ENCODE measurements at regions not wholly inside any gene's neighbourhood (a gene's known extent, or its start where the extent isn't known, plus 50 kb on each side); places are given as distances from the start of the nearest gene placed in this dataset.

DNA sequence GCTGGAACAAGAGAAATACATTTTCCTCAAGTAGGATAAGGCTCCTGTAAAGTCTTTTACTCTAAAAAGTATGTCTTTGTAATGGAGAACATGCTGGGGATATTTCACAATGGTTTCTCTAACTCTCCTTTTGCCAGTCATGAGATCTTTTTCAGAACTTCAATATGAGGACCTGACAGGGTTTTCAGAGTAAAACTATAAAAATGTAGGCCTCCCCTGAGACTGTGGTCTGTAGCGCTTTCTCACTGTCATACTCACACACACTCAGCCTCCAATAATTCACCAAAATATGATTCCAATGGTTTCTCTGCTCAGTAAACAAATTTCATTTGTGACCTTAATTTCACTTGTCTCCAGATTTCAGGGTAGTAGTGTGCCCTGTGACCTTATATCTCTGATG is 440.1 kb upstream of the PTBP2 start (continued):
- TF ChIP-seq ZNF138 (tag by site-specific recombination; IDR thresholded peaks at IDR 0.05; ENCODE audit: borderline replicate concordance) = no peak
- TF ChIP-seq KLF1 (tag by site-specific recombination; IDR thresholded peaks at IDR 0.05) = no peak
- no peak for TF ChIP-seq ZNF610 (tag by site-specific recombination; IDR thresholded peaks at IDR 0.05; ENCODE audit: borderline replicate concordance)
- no peak for TF ChIP-seq ZIC2 (tag by site-specific recombination; IDR thresholded peaks at IDR 0.05)
- TF ChIP-seq ZBTB1 (tag by site-specific recombination; IDR thresholded peaks at IDR 0.05) = no peak

DNA sequence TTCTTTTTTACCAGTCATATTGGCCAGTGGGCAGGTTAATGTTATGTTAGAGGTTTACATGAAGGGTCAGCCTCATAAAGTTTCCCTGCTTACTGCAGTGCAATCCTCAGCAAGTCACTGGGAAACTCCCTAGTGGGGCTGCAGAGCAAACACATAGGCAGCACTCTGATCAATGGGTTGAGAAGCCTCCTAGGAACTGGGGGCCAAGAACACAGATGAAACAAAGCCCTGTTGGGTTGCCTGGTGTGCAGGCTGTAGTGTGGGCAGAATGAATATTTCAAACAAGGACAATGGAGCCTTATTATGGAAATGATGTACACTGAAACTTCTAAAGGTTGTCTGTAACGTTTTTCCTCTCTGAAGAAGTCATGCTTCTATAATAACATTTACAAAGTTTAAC is 431.6 kb upstream of the PTBP2 start:
- TF ChIP-seq ZNF664 (tag by site-specific recombination; IDR thresholded peaks at IDR 0.05) = no peak
- no peak for TF ChIP-seq KLF8 (tag by site-specific recombination; IDR thresholded peaks at IDR 0.05)
- no peak for TF ChIP-seq ZNF311 (tag by site-specific recombination; IDR thresholded peaks at IDR 0.05; ENCODE audit: borderline replicate concordance)
- H3K36me3 ChIP-seq (ENCODE audit: control insufficient read depth in 2 of 2, insufficient read depth in 1 of 2, low read length in 2 of 2) = no peaks in the 10 kb centered on the region
- H3K9me3 ChIP-seq (ENCODE audit: control insufficient read depth, insufficient read depth, low read depth, low read length) = no peaks in the 10 kb centered on the region
- no peak overlapping the region for H3K4me3 ChIP-seq (ENCODE audit: low read depth, low read length)
- H3K4me1 ChIP-seq (ENCODE audit: control insufficient read depth, insufficient read depth, low read length) = no peaks in the 10 kb centered on the region
- ChIA-PET POLR2A (no interaction called here), CTCF (no interaction called here)
- no peak overlapping the region for H3K27ac ChIP-seq (ENCODE audit: extremely low read depth, low read depth, low read length)

DNA sequence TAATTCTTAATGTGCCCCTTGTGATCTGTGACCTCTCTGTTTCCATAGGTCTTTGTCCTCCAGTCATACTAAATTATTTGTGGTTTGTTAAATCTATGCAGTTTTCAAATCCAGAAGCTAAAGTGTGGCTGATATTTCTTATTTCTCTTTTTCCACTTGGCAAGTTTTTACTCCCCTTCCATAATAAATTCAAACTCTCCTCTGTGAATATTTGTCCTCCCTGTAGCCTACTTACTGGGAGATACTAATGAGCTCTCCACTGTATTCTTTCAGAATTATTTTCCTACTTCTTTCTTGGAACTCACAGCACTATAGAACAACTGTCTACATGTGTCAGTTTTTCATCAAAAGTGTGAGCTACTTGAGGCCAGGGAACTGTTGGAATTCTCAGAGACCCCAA is 430.8 kb upstream of the PTBP2 start:
- POLR2A ChIA-PET = no interaction called here

DNA sequence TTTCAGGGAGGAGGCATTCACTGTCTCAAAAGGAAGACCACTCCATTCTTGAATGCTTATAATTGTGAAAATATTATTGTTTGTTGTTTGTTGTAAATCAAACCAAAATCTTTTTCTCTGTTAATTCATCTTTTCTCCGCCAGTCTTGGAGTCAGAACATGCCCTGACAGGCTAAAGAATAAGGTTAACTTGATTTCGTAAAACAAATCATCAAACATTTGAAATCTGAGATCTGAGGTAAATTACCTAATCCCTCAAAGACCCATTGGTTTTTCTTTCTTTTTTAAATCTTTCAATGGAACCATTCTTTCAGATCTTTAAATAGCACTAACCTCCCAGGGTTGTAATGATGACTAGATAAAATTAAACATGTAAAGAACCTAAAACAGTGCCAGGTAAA is 430.1 kb upstream of the PTBP2 start:
- POLR2A ChIA-PET = no interaction called here
- CTCF ChIA-PET = no interaction called here

More for the DNA sequence above, 430.8 kb upstream of the PTBP2 start:
- no peak for TF ChIP-seq KLF9 (tag by site-specific recombination; IDR thresholded peaks at IDR 0.05; ENCODE audit: low read depth)
- no peak overlapping the region for H3K4me3 ChIP-seq (ENCODE audit: low read depth, low read length)
- H3K27ac ChIP-seq (ENCODE audit: extremely low read depth, low read depth, low read length) = no peak overlapping the region
- H3K36me3 ChIP-seq (ENCODE audit: control insufficient read depth in 2 of 2, insufficient read depth in 1 of 2, low read length in 2 of 2) = no peaks in the 10 kb centered on the region
- no peaks in the 10 kb centered on the region for H3K9me3 ChIP-seq (ENCODE audit: control insufficient read depth, insufficient read depth, low read depth, low read length)
- CTCF ChIA-PET = no interaction called here
- H3K4me1 ChIP-seq (ENCODE audit: control insufficient read depth, insufficient read depth, low read length) = no peaks in the 10 kb centered on the region

DNA sequence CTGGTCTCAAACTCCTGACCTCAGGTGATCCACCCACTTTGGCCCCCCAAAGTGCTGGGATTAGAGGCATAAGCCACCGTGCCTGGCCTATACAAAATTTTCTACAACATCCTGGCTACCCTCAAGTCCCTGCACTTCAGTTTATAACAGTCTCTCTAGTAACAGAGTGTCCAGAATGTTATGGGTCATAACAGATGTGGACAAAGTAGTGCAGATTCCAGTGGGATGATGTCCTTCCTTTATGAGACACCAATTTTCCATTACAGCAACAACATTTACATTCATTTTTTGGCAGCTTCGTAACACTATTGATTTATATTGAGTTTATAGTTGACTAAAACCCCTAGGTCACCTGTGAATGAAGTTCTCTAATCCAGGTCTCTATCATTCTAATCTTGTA is 429.4 kb upstream of the PTBP2 start:
- ChIA-PET CTCF (no interaction called here), POLR2A (no interaction called here)
- no peaks in the 10 kb centered on the region for H3K4me1 ChIP-seq (ENCODE audit: control insufficient read depth, insufficient read depth, low read length)
- no peaks in the 10 kb centered on the region for H3K9me3 ChIP-seq (ENCODE audit: control insufficient read depth, insufficient read depth, low read depth, low read length)
- TF ChIP-seq ZNF530 (tag by site-specific recombination; IDR thresholded peaks at IDR 0.05; ENCODE audit: low read depth) (no peak), ZNF776 (tag by site-specific recombination; IDR thresholded peaks at IDR 0.05; ENCODE audit: borderline replicate concordance) (no peak), MZF1 (tag by site-specific recombination; IDR thresholded peaks at IDR 0.05; ENCODE audit: borderline replicate concordance) (no peak), BCL11A (tag by site-specific recombination; IDR thresholded peaks at IDR 0.05; ENCODE audit: low read depth) (no peak)
- TF ChIP-seq, protein P1, sequence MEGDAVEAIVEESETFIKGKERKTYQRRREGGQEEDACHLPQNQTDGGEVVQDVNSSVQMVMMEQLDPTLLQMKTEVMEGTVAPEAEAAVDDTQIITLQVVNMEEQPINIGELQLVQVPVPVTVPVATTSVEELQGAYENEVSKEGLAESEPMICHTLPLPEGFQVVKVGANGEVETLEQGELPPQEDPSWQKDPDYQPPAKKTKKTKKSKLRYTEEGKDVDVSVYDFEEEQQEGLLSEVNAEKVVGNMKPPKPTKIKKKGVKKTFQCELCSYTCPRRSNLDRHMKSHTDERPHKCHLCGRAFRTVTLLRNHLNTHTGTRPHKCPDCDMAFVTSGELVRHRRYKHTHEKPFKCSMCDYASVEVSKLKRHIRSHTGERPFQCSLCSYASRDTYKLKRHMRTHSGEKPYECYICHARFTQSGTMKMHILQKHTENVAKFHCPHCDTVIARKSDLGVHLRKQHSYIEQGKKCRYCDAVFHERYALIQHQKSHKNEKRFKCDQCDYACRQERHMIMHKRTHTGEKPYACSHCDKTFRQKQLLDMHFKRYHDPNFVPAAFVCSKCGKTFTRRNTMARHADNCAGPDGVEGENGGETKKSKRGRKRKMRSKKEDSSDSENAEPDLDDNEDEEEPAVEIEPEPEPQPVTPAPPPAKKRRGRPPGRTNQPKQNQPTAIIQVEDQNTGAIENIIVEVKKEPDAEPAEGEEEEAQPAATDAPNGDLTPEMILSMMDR (tag by site-specific recombination; IDR thresholded peaks at IDR 0.05) = no peak
- no peak overlapping the region for H3K4me3 ChIP-seq (ENCODE audit: low read depth, low read length)
- no peak overlapping the region for H3K27ac ChIP-seq (ENCODE audit: extremely low read depth, low read depth, low read length)
- no peaks in the 10 kb centered on the region for H3K36me3 ChIP-seq (ENCODE audit: control insufficient read depth in 2 of 2, insufficient read depth in 1 of 2, low read length in 2 of 2)

More for the DNA sequence above, 430.1 kb upstream of the PTBP2 start:
- TF ChIP-seq ZNF239 (tag by site-specific recombination; IDR thresholded peaks at IDR 0.05) = no peak
- TF ChIP-seq ZNF2 (tag by site-specific recombination; IDR thresholded peaks at IDR 0.05) = no peak
- no peak overlapping the region for H3K4me3 ChIP-seq (ENCODE audit: low read depth, low read length)
- H3K36me3 ChIP-seq (ENCODE audit: control insufficient read depth in 2 of 2, insufficient read depth in 1 of 2, low read length in 2 of 2) = no peaks in the 10 kb centered on the region
- no peak overlapping the region for H3K27ac ChIP-seq (ENCODE audit: extremely low read depth, low read depth, low read length)
- no peaks in the 10 kb centered on the region for H3K4me1 ChIP-seq (ENCODE audit: control insufficient read depth, insufficient read depth, low read length)
- H3K9me3 ChIP-seq (ENCODE audit: control insufficient read depth, insufficient read depth, low read depth, low read length) = no peaks in the 10 kb centered on the region

All from HEK293 (cell line).